Activated T-helper 1 cell treated with anti-CD3 and anti-CD28 coated beads, Interleukin-12 subunit alpha, Interleukin-12 subunit beta, Interleukin-2, Interleukin-4 antibody, amounts not matched to agents 30 ng/mL and 10 ng/mL and 1 ng/mL, durations not matched to agents 14 hours and 24 hours and 36 hours (primary cell): ENCODE measurements at regions not wholly inside any gene's neighbourhood (a gene's known extent, or its start where the extent isn't known, plus 50 kb on each side); places are given as distances from the start of the nearest gene placed in this dataset.
"Not testable (repeated sequence)": the region's sequence is repeated elsewhere in the genome, so short reads cannot be mapped to it uniquely, and the experiment has no call there.

Experiments used
- DNase-seq: peaks from one replicate; pipeline ENCODE4 v3.0.0; 2021; ENCODE audit warnings: low spot score
- H3K27ac Mint-ChIP-seq: one replicate; pipeline ENCODE4 v1.8.0; 2021; ENCODE audit warnings: mild to moderate bottlenecking, mixed read lengths
- H3K27me3 Mint-ChIP-seq: one replicate; pipeline ENCODE4 v1.8.0; 2022; ENCODE audit warnings: mild to moderate bottlenecking, moderate library complexity, mixed read lengths; ENCODE audit not compliant: insufficient read depth
- H3K36me3 Mint-ChIP-seq: one replicate; pipeline ENCODE4 v1.8.0; 2021; ENCODE audit warnings: low read depth, mixed read lengths
- H3K4me1 Mint-ChIP-seq: one replicate; pipeline ENCODE4 v1.8.0; 2021; ENCODE audit warnings: low read depth, mixed read lengths
- H3K4me3 Mint-ChIP-seq: one replicate; pipeline ENCODE4 v1.8.0; 2021; ENCODE audit warnings: mild to moderate bottlenecking, moderate library complexity, mixed read lengths
- H3K9me3 Mint-ChIP-seq: one replicate; pipeline ENCODE4 v1.8.0; 2021; ENCODE audit warnings: mixed read lengths
- intact Hi-C: fragments of 100-400 bp; cut with micrococcal nuclease; formaldehyde crosslinking; loops from one replicate; pipeline ENCODE4 v1.15.1; 2024

DNA sequence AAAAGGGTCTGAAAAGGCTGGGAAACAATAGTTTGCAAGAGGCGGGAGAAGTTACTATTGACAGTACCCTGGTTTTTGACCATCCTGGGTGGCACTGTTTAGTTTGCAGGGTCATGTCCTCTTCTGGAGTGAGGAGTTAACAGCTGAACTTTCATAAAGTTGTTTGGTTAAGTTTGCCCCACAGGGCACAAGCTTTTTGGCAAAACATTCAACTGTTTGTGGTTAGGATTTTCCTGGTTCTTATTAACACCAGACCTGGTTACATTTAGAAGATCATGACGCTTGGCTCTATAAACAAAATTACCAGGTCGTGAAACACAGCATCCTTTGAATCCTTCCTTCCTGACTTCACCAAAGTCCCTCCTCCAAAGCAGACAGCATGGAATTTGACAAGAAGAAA, 106.1 kb downstream of the RIN2 start:
- Mint-ChIP-seq H3K27ac (no peak overlapping the region), H3K4me1 (no peaks in the 10 kb centered on the region), H3K4me3 (no peak overlapping the region), H3K9me3 (no peaks in the 10 kb centered on the region), H3K36me3 (no peaks in the 10 kb centered on the region), H3K27me3 (peaks cover 2% of the 10 kb centered on the region)
- DNase-seq = no peak
- intact Hi-C loops = no loop called here

DNA sequence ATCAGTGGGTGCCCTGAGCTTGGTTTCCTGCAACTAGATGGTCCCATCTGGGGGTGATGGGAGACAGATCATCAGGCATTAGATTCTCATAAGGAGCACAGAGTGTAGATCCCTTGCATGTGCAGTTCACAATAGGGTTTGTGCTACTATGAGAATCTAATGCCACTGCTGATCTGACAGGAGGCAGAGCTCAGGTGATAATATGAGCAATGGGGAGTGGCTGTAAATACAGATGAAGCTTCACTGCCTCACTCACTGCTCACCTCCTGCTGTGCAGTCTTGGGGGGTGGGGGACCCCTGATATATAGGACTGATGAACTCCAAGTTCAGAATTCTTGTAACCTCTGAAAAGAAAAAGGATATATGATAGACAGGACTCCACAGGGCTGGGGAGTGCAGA, 108.0 kb downstream of the RIN2 start:
- intact Hi-C loops = no loop called here
- no peak overlapping the region for H3K4me3 Mint-ChIP-seq
- no peaks in the 10 kb centered on the region for H3K9me3 Mint-ChIP-seq
- no peaks in the 10 kb centered on the region for H3K27me3 Mint-ChIP-seq
- DNase-seq = no peak
- no peaks in the 10 kb centered on the region for H3K36me3 Mint-ChIP-seq
- no peaks in the 10 kb centered on the region for H3K4me1 Mint-ChIP-seq
- H3K27ac Mint-ChIP-seq = no peak overlapping the region

DNA sequence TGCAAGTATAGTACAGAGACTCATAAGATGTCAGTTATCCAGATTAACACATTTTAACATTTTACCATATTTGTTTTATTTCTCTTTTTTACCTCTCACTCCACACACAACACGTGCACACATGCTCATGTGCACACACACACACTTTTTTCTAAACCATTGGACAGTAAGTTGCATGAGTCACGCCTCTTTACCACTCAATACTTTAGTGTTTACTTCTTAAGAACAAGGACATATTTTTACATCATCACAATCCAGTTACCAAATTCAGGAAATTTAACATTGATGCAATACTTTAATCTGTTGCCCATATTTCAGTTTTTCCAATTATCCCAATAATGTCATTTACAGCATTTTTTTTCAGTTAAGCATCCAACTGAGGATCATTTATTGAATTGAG, 109.0 kb downstream of the RIN2 start:
- no peak overlapping the region for H3K27ac Mint-ChIP-seq
- H3K36me3 Mint-ChIP-seq = no peaks in the 10 kb centered on the region
- no peaks in the 10 kb centered on the region for H3K27me3 Mint-ChIP-seq
- intact Hi-C loops = no loop called here
- no peak overlapping the region for H3K4me3 Mint-ChIP-seq
- H3K4me1 Mint-ChIP-seq = no peaks in the 10 kb centered on the region
- no peaks in the 10 kb centered on the region for H3K9me3 Mint-ChIP-seq
- DNase-seq = no peak

DNA sequence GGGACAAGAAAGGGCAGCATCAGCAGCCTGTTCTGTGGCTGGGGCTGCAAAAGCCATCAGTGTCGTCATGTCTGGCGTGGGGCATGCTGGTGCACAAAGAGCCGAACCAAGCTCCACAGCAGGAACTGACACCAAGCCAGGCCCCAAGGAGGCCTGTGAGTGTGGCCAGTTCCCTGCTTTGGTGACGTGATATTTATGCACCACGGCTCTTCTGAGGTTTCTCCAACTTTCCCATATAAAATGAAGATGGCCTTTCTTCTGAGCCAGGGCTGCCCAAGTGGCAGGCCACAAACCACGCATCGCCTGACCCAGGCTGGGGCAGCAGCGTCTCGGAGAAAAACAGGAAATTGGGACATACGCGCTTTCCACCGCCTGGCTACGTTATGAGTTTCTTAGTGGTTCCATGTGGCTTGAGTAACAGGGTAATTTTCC, 109.9 kb downstream of the RIN2 start:
- H3K4me1 Mint-ChIP-seq = no peaks in the 10 kb centered on the region
- no peak for DNase-seq
- intact Hi-C loops = no loop called here
- no peak overlapping the region for H3K27ac Mint-ChIP-seq
- H3K4me3 Mint-ChIP-seq = no peak overlapping the region
- H3K36me3 Mint-ChIP-seq = no peaks in the 10 kb centered on the region
- no peaks in the 10 kb centered on the region for H3K9me3 Mint-ChIP-seq
- no peaks in the 10 kb centered on the region for H3K27me3 Mint-ChIP-seq

DNA sequence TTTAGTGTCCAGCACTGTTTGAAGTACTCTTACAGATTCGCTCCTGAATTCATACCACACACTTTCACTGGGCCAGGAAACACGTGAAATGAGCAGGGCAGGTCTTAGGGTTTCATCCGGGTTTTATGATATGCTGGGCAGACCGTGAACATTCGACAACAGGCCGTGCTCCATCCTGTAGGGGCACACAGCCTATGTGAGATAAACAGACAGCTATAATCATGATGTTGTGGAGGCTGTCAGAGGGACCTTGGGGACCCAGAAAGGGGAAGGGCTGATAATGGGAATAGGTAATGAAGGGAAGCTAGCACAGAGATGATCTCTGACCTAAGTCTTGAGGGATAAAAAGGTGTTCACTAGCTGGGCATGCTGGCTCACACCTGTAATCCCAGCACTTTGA, 110.4 kb downstream of the RIN2 start:
- no peaks in the 10 kb centered on the region for H3K36me3 Mint-ChIP-seq
- intact Hi-C loops = no loop called here
- no peaks in the 10 kb centered on the region for H3K27me3 Mint-ChIP-seq
- H3K9me3 Mint-ChIP-seq = no peaks in the 10 kb centered on the region
- no peak for DNase-seq
- H3K4me3 Mint-ChIP-seq = no peak overlapping the region
- H3K4me1 Mint-ChIP-seq = no peaks in the 10 kb centered on the region
- H3K27ac Mint-ChIP-seq = no peak overlapping the region

DNA sequence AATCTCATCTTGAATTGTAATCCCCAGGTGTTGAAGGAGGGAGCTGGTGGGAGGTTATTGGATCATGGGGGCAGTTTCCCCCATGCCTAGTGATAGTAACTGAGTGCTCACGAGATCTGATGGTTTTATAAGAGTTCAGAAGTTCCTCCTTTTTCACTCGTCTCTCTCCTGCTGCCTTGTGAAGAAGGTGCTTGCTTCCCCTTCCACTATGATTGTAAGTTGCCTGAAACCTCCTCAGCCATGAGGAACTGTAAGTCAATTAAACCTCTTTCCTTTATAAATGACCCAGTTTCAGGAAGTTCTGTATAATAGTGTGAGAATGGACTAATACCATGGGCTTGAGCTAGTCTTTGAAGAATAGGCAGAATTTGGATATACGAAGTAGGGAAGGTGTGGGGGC, 113.9 kb downstream of the RIN2 start:
- Mint-ChIP-seq H3K9me3 (no peaks in the 10 kb centered on the region), H3K4me1 (no peaks in the 10 kb centered on the region)

DNA sequence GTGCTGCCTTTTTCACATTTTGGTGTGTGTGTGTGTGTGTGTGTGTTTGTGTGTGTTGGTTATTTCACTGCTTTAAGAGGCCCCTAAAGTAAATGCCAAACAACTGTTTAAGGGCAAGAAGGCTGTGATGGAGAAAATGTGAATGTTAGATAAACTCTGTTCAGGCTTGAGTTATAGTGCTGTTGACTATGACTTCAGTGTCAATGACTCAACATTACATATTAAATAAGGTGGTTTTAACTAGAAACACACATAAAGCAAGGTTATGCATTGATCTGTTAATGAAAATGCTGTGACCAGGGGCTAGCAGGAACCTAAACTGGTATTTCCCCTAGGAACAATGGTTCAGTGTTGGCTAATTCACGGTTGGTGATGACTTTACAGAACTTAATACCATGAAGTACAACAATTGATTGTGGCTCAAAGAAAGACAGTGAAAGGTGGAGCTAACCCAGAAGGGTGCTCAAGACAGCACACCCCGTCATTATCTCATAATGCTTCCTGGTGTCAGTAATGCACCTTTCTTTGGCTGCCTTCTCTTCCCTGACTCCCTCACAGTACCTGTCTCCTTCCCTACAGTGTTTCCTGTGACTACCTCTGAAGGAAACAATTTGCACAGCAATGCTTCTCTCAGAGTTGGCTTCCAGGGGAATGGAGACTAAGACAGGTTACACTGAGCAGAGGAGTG, 116.1 kb downstream of the RIN2 start:
- H3K36me3 Mint-ChIP-seq = no peaks in the 10 kb centered on the region
- DNase-seq = no peak
- peaks cover 3% of the 10 kb centered on the region for H3K27me3 Mint-ChIP-seq
- no peak overlapping the region for H3K27ac Mint-ChIP-seq
- no peaks in the 10 kb centered on the region for H3K9me3 Mint-ChIP-seq
- no peak overlapping the region for H3K4me3 Mint-ChIP-seq
- intact Hi-C loops = no loop called here
- no peaks in the 10 kb centered on the region for H3K4me1 Mint-ChIP-seq

More for the DNA sequence above, 113.9 kb downstream of the RIN2 start:
- H3K36me3 Mint-ChIP-seq = no peaks in the 10 kb centered on the region
- H3K27me3 Mint-ChIP-seq = no peaks in the 10 kb centered on the region
- no peak for DNase-seq
- no peak overlapping the region for H3K4me3 Mint-ChIP-seq
- intact Hi-C loops = no loop called here
- no peak overlapping the region for H3K27ac Mint-ChIP-seq

DNA sequence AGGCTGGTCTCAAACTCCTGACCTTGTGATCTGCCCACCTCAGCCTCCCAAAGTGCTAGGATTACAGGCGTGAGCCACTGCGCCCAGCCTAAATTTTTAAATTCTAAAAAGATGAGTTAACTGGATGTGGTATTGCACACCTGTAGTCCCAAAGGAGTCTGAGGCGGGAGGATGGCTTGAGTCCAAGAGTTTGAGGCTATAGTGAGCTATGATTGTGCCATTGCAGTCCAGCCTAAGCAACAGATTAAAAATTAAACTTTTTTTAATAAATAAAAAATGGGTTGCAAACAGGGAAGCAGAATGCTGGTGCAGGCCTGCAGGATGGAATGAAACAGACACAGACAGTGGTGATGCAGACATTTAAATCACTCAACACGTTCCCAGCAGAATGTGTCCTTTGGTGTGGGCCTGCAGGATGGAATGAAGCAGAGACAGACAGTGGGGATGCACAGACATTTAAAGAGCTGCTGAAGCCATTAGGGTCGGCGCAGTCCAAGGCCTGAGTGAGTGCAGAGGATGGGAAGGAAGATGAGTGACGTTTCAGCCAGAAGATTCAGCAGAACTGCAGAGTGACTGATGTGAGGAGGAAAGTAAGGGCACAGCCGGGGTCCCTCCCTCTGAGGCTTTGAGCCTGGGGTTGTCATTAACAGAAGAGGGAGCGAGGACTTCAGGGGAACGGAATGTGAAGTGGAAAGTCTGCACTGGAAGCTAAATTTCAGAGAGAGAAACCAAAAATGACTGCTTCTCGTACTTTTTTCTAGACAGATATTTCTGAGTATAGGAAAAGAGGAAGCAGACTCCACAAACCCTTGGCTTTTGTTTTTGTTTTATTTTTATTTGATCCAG, 117.5 kb downstream of the RIN2 start:
- no peaks in the 10 kb centered on the region for H3K9me3 Mint-ChIP-seq
- no peaks in the 10 kb centered on the region for H3K36me3 Mint-ChIP-seq
- no peak overlapping the region for H3K4me3 Mint-ChIP-seq
- peaks cover 3% of the 10 kb centered on the region for H3K27me3 Mint-ChIP-seq
- no peak overlapping the region for H3K27ac Mint-ChIP-seq
- DNase-seq = no peak
- no peaks in the 10 kb centered on the region for H3K4me1 Mint-ChIP-seq
- intact Hi-C loops = no loop called here

DNA sequence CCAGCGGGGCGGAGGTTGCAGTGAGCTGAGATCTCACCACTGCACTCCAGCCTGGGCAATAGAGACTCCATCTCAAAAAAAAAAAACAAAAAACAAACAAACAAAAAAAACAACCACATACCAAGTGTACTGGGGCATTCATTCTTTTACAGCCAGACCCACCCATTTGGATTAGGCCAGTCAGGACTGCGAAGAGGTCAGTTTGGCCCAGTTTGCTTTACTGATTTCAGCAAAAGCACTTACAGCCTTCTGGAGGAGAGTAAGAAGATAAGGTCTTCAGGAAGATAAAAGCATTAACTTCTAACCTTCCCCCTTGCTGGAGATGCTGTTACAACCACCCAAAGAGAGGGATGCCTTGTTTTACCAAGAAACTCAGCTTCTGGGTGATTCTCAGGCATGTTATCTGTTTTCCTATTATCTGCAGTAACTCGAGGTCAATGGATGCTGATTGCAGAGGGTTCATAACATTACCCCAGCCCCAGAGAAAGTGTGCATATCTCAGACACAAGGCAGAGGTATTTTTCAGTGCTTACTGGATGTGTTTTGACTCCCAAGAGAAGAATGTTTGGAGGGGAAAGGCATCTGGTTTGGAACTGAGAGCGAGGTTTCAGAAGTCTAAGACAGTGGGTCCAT, 118.9 kb downstream of the RIN2 start:
- Mint-ChIP-seq H3K9me3 (no peaks in the 10 kb centered on the region), H3K36me3 (no peaks in the 10 kb centered on the region), H3K27me3 (peaks cover 3% of the 10 kb centered on the region), H3K27ac (no peak overlapping the region), H3K4me1 (no peaks in the 10 kb centered on the region), H3K4me3 (no peak overlapping the region)
- intact Hi-C loops = no loop called here
- DNase-seq = no peak

DNA sequence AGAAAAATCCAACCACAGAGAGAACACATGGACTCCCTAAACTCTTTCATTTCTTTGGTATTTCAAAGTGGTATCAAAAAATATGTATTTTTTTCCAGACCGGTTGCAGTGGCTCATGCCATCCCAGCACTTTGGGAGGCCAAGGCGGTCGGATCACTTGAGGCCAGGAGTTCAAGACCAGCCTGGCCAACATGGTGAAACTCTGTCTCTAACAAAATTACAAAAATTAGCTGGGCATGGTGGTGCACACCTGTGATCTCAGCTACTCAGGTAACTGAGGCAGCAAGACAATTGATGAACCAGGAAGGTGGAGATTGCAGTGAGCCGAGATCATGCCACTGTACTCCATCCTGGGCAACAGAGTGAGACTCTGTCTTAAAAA, 121.8 kb downstream of the RIN2 start:
- H3K4me3 Mint-ChIP-seq, H3K27ac Mint-ChIP-seq, H3K9me3 Mint-ChIP-seq, H3K27me3 Mint-ChIP-seq, DNase-seq, H3K4me1 Mint-ChIP-seq, H3K36me3 Mint-ChIP-seq, intact Hi-C loops: not testable (repeated sequence)

DNA sequence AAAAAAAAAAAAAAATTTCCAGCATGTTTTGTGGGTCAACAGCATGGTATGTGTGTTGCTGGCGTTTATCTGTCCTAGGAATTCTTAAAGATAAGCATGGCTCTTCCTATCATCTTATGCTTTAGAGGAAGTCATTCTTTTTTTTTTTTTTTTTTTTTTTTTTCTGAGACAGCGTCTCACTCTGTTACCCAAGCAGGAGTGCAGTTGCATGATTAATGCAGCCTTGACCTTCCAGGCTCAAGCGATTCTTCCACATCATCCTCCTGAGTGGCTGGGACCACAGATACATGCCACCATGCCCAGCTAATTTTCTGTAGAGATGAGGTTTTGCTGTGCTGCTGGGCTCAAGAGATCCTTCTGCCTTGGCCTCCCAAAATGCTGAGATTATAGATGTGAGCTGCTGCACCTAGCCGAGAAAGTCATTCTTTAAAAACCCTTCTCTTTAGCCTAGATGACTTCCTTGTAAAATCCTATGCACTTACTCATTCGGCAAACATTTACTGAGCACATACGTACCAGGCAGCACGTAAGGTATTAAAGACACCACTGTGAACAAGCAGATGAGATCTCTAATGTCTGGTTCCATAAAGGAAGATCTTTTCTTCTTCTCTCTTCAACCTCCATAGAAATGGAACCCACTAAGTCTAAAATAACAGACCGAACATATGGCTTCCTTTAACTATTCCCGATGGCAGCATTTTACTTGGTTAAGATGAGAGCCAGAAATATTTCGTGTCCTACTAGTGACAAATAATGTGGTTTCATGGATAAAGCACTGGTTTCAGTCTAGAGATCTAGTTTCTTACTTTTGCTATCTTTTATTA, 122.4 kb downstream of the RIN2 start:
- H3K27me3 Mint-ChIP-seq = peaks cover 5% of the 10 kb centered on the region
- no peak overlapping the region for H3K4me3 Mint-ChIP-seq
- no peak overlapping the region for H3K27ac Mint-ChIP-seq
- no peaks in the 10 kb centered on the region for H3K36me3 Mint-ChIP-seq
- no peaks in the 10 kb centered on the region for H3K9me3 Mint-ChIP-seq
- H3K4me1 Mint-ChIP-seq = no peaks in the 10 kb centered on the region
- DNase-seq = no peak
- intact Hi-C loops = no loop called here

DNA sequence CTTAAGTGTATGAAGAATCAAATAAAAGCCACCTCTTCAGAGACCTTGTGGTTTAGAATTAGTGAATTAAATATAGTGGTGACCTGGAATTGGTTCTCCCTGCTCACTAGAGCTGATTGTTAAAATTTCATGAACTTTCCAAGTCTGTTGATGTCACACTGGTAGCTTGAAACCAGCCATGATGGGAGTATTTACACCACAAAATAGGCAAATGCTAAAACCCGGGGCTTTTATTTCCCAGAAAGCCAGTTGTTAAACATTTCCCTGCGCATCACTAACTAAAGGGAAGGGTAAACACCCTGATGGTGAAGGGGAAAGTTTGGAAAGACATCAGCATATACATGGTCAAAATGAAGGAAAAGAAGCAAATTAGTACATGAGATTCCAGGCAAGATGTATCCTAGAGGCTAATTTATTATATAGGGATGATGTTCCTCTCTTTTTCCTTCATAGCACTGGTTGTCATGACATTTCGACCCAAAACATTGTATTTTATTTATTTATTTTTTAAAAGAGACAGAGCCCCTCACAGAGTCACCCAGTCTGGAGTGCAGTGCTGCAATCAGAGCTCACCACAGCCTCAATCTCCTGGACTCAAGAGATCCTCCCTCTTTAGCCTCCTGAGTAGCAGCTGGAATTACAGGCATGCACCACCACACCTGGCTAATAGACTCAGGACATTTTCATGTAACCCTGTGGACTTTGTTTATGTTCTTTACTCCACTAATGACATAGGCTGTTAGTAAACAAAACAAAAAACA, 123.2 kb downstream of the RIN2 start:
- Mint-ChIP-seq H3K9me3 (no peaks in the 10 kb centered on the region), H3K4me1 (no peaks in the 10 kb centered on the region), H3K27me3 (peaks cover 5% of the 10 kb centered on the region), H3K36me3 (no peaks in the 10 kb centered on the region), H3K27ac (no peak overlapping the region), H3K4me3 (no peak overlapping the region)
- no peak for DNase-seq
- intact Hi-C loops = no loop called here
